NCI-H2171 (cell line): ENCODE measurements at regions not wholly inside any gene's neighbourhood (a gene's known extent, or its start where the extent isn't known, plus 50 kb on each side); places are given as distances from the start of the nearest gene placed in this dataset.
"Not testable (repeated sequence)": the region's sequence is repeated elsewhere in the genome, so short reads cannot be mapped to it uniquely, and the experiment has no call there.

Experiments used
- DNase-seq: peaks from one replicate; lab custom pipeline; 2025; lab: John Stamatoyannopoulos, UW

DNA sequence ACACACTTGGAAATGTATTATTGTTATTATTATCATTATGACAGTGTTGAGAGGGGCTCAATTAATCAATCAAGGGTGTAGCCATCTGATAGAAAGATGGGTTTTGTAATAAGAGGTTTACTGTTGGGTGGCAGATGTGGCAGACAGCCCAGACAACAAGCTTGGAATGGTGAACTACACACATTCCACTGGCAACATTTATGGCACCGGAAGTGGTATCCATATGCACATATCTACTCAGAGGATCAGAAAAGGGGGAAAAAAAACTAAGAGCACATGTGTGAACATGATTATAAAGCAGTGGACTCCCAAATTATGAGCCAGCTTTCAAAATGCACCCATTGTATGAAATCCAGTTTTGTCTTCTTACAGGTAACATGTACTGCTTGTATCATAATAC lies 125.9 kb upstream of the ARX start:
- no peak for DNase-seq

DNA sequence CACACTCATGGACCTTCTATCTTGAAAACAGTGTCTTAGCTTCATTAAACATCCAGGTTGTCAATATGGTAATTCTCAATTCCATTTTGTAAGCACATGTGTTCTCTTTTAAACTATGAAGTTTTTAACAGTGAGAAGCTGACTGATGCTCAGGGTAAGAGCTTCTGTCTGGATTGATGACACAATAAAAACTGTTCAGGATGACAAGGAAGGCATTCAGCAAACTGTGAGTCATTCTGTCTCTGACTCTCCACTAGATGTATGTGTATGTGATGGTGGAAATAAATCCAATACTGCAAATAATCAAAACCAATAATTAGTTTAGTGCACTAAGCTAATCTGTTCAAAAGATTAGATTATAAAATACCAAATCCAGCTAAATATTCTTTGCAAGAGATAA lies 115.3 kb upstream of the ARX start:
- DNase-seq = no peak

DNA sequence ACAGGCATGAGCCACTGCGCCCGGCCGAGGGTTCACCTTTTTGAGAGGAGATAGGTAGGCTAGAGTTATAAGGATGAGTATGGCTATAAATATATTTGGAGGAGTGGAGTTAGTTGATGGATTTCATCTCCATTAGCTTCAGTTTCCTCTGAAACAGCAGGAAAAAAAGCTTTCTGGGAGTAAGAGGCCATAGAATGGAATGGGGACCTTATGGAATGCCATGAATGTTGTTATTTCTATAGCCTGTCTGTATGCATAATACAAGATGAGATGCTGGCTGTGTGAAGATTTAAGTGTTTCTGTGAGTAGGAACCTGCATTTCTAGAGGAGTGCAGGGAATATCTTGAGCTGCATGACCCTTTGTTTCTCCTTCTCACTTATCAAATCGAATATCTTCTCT lies 114.9 kb upstream of the ARX start:
- DNase-seq = no peak

DNA sequence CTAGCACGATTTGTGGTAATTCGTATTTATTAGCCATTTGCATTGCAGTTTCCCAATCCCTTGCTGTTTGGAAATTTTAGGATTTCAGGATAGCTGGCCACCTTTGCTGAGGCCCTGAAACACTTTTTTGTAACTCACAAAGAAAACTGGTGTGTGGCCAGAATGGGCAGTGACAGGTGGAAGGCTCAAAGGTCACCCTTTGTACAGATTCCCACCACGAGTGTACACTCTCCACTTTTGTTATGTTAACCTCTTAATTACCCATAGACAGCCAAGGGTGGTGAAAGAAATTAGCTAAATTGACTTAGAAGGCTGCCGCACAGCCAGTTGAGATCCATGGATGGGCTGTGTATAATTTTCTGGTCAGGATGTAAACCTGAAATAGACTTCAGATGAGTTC lies 109.7 kb upstream of the ARX start:
- DNase-seq = no peak

DNA sequence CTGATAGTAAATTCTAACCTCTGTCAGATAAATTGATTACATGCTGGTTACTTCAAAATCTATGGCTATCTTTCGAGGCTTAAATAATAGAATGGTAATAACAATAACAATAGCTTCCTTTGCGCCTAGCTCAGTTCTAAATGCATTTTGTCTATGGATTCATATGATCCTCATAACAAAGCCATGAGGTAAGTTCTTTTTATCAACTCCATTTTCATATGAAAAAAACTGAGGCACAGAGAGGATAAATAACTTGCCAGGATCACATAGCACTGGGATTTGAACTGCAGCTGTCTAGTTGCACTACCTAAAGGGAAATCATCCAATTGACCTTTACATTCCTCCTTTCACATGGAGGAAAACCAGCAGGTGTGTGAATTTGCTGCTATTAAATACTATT lies 108.6 kb upstream of the ARX start:
- no peak for DNase-seq

DNA sequence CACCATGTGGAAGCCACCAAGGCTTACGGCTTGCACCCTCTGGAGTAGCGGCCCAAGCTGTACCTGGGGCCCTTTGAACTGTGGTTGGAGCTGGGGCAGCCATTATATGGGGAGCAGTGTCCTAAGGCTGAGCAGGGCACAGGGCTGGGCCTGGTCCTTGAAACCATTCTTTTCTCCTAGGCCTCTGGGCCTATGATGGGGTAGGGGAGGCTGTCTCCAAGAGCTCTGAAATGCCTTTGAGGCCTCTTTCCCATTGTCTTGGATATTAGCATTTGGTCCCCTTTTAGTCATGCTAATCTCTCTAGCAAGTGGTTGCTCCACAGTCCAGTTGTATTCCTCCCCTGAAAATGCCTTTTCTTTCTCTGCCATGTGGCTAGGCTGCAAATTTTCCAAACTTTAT lies 96.4 kb upstream of the ARX start:
- no peak for DNase-seq

DNA sequence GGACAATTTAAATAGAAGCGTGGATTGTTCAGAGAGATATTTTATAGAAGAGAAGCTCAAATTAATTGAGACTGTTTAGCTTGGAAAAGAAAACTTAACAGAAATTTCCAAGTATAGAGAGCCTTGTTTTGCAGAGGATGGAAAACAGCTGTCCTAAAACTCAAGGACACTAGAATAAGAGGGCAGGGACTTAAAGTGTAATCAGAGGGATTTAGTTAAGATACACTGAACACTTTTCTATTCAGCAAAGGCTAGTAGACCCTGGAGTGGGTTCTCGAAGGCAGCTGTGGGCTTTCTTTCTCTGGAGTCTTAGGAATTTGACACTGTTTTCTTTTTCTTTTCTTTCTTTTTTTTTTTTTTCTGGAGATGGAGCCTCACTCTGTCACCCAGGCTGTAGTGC lies 92.7 kb upstream of the ARX start:
- no peak for DNase-seq

DNA sequence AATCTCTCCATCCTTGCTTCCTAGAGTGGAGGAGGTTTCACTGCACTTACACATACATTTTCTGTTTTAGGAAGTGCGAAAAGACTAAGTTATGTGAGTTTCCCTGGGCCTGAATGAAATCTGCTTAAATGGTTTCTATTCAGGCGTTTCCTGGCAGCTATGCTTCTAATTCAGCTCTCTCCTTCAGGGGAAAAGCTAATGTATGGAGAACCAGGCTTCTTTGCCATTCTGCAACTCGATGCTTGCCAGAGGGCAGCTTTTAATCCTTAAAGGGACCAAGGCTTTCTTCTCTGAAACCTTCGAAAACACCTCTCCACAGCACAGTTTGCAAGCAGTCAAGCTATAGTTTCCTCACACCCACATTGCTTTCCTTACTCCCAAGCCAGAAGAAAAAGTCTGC lies 89.5 kb upstream of the ARX start:
- DNase-seq = no peak

DNA sequence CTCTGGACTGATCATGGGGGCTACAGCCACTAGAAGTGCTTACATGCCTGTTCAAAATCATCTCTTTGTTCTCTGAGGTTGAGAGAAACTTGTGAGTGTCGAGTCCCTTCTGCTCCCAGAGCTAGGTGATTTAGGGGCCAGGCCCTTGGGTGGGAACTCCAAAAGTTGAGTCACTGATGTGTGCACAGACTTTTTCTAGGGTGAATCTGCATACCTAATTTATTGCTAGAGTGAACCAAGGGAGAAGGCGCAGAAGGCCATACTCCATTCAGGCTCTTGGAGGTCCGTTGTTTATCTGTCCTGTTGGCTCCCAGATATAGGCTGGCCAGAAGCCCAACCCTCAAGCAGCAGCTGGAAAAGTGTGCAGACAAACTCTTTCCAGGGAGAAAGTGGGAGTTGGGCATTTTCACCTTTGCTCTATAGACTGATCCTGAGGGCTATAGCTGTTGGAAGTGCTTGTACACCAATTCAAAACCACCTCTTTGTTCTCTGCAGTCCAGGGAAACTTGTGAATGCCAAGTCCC lies 80.8 kb upstream of the ARX start:
- DNase-seq = no peak

DNA sequence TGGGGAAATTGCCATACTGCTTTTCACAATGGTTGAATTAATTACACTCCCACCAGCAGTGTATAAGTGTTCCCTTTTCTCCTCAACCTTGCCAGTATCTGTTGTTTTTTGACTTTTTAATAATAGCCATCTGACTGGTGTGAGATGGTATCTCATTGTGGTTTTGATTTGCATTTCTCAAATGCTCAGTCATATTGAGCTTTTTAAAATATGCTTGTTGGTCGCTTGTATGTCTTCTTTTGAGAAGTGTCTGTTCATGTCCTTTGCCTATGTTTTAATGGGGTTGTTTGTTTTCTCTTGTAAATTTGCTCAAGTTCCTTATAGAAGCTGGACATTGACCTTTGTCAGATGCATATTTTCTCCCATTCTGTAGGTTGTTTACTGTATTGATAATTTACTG lies 75.4 kb upstream of the ARX start:
- DNase-seq = not testable (repeated sequence)

DNA sequence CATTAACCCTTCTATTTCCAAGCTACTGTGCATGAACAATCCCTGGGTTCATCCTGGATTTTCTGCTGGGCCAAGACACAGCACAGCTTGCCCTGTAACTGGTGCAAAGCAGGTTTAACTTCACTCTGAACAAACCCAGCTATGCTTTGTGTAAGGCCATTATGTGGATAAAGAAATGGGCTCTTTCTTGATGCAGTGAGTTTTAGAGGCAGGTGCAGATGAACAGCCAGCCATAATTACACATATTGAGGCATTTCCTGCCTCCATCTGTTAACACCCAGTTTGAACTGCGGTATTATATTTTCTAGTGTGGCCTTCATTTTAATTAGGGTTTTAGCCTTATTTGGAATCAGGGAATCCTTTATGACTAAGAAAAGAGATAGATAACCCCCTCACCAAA lies 68.7 kb upstream of the ARX start:
- DNase-seq = no peak

DNA sequence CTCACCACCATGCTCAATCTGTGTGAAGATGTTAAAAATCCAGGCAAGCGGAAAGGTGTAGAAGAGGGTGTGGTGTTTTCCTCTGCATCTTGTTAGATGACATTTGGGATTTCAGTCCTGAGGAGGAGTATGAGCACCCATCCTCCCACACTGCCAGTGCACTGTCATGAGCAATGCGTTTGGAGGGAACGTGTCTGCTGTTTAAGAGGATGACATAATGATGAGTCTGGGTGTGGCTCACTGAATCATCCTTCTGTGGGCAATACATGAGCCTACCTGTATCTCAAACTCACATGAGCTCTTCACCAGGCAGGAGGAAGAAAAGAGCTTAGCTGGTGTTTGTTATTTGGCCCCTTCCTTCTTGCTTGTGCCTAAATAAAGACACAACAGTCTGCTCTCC lies 67.9 kb upstream of the ARX start:
- no peak for DNase-seq

DNA sequence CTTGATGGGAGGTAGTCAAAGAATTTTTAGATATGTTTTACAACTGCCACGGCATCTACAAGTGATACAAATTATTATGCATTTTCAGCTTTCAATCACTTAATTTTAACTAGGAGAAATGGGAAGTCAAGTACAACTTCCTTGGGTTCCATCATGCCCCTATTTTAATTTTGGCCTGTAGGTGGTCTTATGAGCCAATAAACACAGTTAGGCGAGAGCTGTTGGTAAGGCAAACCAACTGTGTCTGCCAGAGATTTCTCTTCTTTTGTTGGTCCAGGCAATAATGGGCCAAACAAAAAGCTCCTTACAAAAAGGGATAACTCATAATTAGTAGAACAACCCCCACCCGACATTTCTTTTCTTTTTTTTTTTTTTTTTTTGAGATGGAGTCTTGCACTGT lies 63.3 kb upstream of the ARX start:
- DNase-seq = no peak

DNA sequence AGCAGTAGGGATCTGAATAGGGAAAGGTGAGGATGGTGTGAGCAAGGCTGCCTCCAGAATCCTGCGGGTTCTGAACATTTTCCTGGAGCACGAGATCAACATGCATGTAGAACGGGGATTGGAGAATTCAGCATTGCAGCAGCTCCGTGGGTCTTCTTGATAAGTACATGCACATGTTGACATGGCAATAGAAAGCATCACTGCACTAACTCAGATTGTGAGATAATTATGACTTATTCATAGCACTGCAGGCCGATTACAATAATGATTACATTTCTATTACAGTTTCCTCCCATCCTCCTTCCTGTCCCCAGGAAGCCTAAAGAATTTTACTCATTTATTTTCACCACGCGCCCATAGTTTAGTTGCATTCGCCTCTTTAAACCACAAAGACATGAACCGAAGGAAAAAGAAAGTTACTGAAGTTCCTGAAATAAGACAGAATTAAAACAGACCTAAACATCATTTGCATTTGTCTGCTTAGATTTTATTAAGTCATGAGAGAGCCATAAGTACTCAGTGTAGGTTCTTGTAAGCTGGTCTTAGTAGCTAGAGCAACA lies 61.3 kb upstream of the ARX start:
- DNase-seq = no peak

DNA sequence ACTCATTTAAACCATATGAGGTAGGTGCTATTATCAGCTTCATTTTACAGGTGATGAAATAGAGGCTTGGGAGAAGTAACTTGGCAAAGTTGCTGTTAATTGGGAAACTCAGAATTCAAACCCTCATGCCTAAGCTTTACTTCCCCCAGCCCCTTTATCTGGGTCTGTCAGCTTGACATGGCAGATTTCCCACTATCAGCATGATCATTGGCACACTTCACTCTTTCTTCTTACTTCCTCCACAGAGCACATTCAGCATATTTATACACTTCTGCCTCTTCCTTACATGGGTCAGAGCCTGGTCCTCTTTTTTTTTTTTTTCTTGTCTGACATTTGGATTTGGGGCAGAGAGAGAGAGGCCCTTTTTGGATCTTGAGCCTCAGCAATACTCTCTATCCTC lies 56.5 kb upstream of the ARX start:
- DNase-seq = no peak

DNA sequence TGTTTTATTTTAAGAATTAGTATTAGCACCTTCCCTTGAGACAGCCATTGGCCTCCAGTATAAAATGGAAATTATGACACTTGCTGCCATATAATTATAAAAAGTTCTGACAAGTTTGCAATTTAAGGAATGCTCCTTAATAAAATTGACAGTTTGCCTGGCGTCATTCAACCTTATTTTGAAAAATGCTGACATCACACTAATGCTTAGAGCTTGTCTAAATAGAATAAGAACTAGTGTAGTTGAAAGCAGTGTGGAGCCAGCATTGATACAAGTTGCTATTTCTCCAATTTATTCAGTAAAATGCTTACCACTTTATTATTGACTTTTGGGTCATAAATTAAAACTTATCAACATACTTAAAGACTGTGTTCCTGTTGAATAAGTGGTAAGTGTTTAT lies 54.3 kb upstream of the ARX start:
- no peak for DNase-seq

DNA sequence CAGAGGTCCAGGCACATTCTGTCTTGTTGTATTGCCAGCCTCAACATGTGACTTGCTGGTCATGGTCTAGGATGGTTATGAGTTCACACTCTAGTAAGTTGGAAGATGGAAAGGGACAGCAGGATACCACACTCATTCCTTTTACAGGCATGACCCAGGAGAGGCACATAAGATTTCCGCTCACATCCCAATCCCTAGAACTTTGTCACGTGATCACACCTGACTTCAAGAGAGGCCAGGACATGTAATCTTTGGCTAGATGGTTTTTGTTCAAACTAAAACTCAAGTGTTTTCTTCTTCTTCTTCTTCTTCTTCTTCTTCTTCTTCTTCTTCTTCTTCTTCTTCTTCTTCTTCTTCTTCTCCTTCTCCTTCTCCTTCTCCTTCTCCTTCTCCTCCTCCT lies 53.4 kb upstream of the ARX start:
- no peak for DNase-seq

DNA sequence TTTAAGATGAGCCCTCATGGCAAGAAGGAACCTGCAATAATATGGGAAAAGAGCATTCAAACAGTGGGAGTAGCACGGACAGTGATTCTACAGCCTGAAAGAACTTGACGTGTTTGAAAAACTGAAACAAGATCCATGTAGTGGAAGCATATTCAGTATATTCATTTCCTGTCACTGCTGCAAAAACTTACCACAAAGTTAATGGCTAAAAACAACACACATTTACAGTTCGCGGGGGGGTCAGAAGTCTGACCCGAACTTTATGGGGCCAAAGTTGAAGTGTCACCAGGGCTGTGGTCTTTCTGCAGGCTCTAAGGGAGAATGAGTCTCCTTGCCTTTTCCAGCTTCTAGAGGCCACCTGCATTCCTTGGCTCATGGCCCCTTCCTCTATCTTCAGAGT lies 52.6 kb upstream of the ARX start:
- no peak for DNase-seq

DNA sequence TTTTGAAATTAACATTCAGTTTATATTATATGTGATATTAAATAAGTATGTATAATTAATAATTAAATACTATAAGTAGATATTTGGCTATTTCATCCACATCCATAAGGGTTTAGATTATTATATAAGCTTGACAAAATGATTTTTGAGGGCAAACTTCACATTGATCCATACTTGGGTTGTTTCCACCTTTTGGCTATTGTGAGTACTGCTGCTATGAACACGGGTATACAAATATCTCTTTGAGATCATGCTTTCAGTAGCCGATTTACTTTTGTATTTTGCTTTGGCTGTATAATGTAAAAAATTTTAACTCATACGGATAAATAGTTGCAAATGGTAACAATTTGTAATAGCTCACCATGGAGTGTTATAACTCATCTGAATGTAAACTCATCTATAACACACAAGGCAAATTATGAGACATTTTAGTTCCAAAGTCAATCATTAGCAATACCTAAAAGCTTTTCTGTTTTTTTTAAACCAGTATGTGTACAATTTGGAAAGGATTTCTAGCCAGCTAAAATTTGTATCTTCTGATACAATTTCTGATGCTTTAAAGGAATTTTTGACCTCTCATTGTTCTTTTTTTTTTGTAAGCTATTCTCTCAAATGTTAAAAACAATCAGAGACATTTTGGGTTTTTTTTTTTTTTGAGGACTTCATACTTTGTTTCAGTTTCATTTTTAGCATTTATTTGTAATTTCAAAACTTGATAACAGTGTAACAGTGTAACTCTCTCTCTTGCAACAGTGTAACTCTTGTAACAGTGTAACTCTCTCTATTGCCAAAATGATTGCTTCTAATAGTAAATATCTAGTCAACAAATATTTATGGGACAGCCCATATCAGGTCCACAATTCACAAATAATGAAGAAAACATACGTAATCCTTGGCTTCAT lies 51.8 kb upstream of the ARX start:
- no peak for DNase-seq

DNA sequence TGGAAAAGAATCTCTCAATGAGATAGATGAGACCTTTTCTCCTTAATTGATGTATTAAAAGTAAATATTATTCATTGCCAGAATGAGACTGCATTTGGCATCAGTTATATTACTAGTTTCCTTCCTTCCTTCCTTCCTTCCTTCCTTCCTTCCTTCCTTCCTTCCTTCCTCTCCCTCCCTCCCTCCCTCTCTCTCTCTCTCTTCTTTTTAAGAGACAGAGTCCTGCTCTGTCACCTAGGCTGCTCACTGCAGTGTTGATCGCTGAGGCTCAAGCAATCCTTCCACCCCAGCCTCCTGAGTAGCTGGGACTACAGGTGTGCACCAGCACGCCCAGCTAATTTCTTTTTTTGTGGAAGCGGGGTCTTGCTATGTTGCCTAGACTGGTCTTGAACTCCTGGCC lies 50.4 kb upstream of the ARX start:
- DNase-seq = no peak
